HepG2 (cell line): ENCODE measurements at regions not wholly inside any gene's neighbourhood (a gene's known extent, or its start where the extent isn't known, plus 50 kb on each side); places are given as distances from the start of the nearest gene placed in this dataset.

ENCODE experiments used
- GTF3A ChIP-seq: sonication (generic); formaldehyde crosslinking; conservative IDR thresholded peaks from 2 replicates; pipeline ENCODE4 v1.4.0; 2020; ENCODE audit warnings: mild to moderate bottlenecking, missing genetic modification reagents
- IRX3 ChIP-seq: sonication (generic); formaldehyde crosslinking; IDR thresholded peaks from 2 replicates; pipeline ENCODE4 v1.8.1; 2023; ENCODE audit warnings: mild to moderate bottlenecking, low read depth, missing genetic modification reagents, borderline replicate concordance
- KDM2A ChIP-seq: sonication (generic); formaldehyde crosslinking; IDR thresholded peaks from 2 replicates; pipeline ENCODE4 v1.4.0; 2020; ENCODE audit warnings: low read depth, missing genetic modification reagents, borderline replicate concordance
- SIN3B ChIP-seq: fragments of 150-350 bp; IDR thresholded peaks from 2 replicates; pipeline ENCODE4 v1.6.1; 2014; ENCODE audit warnings: low read length
- THAP11 ChIP-seq: IDR thresholded peaks from 2 replicates; pipeline ENCODE4 v1.6.1; 2016; ENCODE audit warnings: missing biosample characterization, missing genetic modification reagents
- ZBTB10 ChIP-seq: sonication (generic); formaldehyde crosslinking; IDR thresholded peaks from 2 replicates; pipeline ENCODE4 v1.4.0; 2020; ENCODE audit warnings: missing genetic modification reagents, borderline replicate concordance
- ZFP62 ChIP-seq: sonication (generic); formaldehyde crosslinking; IDR thresholded peaks from 2 replicates; pipeline ENCODE4 v1.4.0; 2020; ENCODE audit warnings: missing genetic modification reagents
- ZNF280D ChIP-seq: sonication (generic); formaldehyde crosslinking; IDR thresholded peaks from 2 replicates; pipeline ENCODE4 v1.5.1; 2020; ENCODE audit warnings: mild to moderate bottlenecking, missing genetic modification reagents
- ZNF784 ChIP-seq: sonication (generic); formaldehyde crosslinking; IDR thresholded peaks from 2 replicates; pipeline ENCODE4 v1.5.1; 2020; ENCODE audit warnings: missing genetic modification reagents, mild to moderate bottlenecking, borderline replicate concordance

- TF ChIP-seq ZBTB10 (CRISPR knock-in tag) (no peak), IRX3 (CRISPR knock-in tag) (no peak), GTF3A (CRISPR knock-in tag) (no peak), THAP11 (CRISPR knock-in tag) (peak; percentile 30; the same call in 1 of the 2 replicates), ZNF784 (CRISPR knock-in tag) (no peak), ZFP62 (no peak), SIN3B (no peak), KDM2A (CRISPR knock-in tag) (no peak), ZNF280D (CRISPR knock-in tag) (no peak)
Observed at GRCh38 chr20:50337521-50338466, 147.2 kb downstream of the CEBPB start (continued).
